Epithelial cell of proximal tubule (primary cell): ENCODE measurements at regions not wholly inside any gene's neighbourhood (a gene's known extent, or its start where the extent isn't known, plus 50 kb on each side); places are given as distances from the start of the nearest gene placed in this dataset.
"Not testable (repeated sequence)": the region's sequence is repeated elsewhere in the genome, so short reads cannot be mapped to it uniquely, and the experiment has no call there.

Experiments used
- DNase-seq: peaks from one replicate; pipeline ENCODE4 v3.0.0-alpha.2; 2011; ENCODE audit warnings: low read depth
- H3K4me3 ChIP-seq: 2 replicates; pipeline ENCODE4 v1.5.1; 2011; ENCODE audit warnings: low read depth, mild to moderate bottlenecking, low read length
- CTCF ChIP-seq: conservative IDR thresholded peaks from 2 replicates; pipeline ENCODE4 v1.5.1; 2012; ENCODE audit warnings: low read depth, mild to moderate bottlenecking, low read length

DNA sequence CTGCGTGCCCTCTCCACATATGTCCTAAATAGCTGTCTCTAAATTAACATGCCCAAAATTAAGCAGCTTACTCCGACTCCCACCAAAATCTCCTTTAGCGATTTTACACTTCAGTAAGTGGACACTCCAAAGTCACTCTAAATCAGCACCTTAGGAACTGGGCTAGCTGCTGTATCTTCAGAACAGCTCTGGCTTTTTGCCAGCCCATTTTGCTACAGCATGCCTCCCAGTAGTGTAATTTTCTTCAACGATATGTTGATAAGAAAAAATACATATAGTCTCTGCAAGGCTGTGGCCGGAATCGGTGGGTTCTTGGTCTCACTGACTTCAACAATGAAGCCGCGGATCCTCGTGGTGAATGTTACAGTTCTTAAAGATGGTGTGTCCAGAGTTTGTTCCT, 291.8 kb upstream of the RGPD4 start:
- TF ChIP-seq CTCF = no peak
- no peak overlapping the region for H3K4me3 ChIP-seq
- no peak for DNase-seq

DNA sequence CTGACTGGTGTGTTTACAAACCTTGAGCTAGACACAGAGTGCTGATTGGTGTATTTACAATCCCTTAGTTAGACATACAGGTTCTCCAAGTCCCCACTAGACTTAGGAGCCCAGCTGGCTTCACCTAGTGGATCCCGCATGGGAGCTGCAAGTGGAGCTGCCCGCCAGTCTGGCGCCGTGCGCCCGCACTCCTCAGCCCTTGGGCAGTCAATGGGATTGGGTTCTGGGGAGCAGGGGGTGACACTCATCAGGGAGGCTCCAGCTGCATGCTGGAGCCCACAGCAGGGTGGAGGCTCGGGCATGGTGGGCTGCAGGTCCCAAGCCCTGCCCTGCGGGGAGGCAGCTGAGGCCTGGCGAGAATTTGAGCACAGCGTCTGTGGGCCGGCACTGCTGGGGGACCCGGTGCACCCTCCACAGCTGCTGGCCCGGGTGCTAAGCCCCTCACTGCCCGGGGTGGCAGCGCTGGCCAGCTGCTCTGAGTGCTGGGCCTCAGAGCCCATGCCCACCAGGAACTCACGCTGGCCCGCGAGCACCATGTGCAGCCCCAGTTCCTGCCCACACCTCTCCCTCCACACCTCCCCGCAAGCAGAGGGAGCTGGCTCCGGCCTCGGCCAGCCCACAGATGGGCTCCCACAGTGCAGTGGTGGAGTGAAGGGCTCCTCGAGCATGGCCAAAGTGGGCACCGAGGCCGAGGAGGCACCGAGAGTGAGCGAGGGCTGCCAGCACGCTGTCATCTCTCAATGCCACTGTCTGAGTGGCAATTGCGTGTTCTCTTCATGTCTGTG, 290.6 kb upstream of the RGPD4 start:
- H3K4me3 ChIP-seq = not testable (repeated sequence)

DNA sequence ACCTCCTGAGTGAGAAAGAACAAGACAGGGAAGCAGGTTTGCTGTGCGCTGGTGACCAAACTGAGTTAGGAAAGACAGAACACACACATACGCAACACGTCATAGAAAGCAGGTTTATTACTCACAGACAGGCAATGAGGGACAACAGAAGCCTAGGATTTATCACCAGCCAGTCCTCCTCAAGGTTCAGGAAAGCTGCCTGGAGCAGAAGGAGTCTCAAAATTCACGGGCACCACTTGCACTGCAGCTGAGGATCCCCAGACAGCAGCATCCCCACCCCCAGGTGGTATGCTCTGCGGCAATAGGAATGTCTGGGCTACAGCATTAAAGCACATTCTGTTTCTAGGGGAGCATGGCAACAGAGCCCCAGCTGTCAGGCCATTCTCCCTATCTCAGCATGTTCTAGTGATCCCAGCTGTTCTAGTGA, 284.4 kb upstream of the RGPD4 start:
- no peak for TF ChIP-seq CTCF
- DNase-seq = no peak
- H3K4me3 ChIP-seq = no peak overlapping the region

More for the DNA sequence above, 290.6 kb upstream of the RGPD4 start:
- DNase-seq = not testable (repeated sequence)

DNA sequence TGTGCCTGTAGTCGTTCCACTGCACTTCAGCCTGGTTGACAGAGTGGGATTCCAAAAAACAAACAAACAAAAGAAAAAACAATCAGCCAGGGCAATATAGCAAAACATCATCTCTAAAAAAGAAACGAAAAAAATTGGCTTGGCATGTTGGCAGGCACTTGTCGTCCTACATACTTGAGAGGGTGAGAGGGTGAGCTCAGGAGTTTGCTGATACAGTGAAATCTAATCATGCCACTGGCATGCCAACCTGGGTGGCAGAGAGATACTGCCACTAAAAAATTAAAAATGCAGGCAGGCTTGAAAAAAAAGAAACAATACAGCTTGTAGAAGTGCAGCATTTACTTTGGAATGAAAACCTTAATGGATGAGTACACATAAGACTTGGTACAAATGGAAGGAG, 282.9 kb upstream of the RGPD4 start:
- TF ChIP-seq CTCF = no peak
- H3K4me3 ChIP-seq = no peak overlapping the region
- no peak for DNase-seq

GRCh38 chr2:107545066-107545465, 281.6 kb upstream of the RGPD4 start:
- no peak for TF ChIP-seq CTCF
- no peak for DNase-seq
- H3K4me3 ChIP-seq = no peak overlapping the region

DNA sequence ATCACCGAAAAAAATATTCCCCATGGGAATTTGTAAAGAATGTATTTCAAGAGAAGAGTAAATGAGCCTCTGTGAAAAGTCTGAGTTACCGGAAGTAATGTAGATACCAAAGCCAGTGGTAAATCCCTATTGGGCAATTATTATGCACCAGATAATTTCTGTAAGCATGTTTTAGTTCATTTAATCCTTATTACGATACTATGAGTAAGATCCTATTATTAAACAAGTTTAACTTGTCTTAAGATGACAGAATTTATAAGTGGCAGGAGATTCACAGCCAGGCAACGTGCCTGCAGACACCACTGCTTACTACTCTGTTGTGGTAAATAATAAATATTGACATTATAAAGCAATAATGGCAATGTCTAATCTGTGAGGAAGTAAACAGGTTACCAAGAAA, 280.8 kb upstream of the RGPD4 start:
- TF ChIP-seq CTCF = no peak
- no peak overlapping the region for H3K4me3 ChIP-seq
- no peak for DNase-seq

GRCh38 chr2:107548216-107548615, 278.5 kb upstream of the RGPD4 start:
- no peak for TF ChIP-seq CTCF
- H3K4me3 ChIP-seq = no peak overlapping the region

More at GRCh38 chr2:107548216-107548615, 278.5 kb upstream of the RGPD4 start:
- no peak for DNase-seq
